ENCODE measurements at regions not wholly inside any gene's neighbourhood (a gene's known extent, or its start where the extent isn't known, plus 50 kb on each side); places are given as distances from the start of the nearest gene placed in this dataset.
A peak's percentile ranks its signal among the peaks of the same experiment; 100 is the strongest.
"Not testable (repeated sequence)": the region's sequence is repeated elsewhere in the genome, so short reads cannot be mapped to it uniquely, and the experiment has no call there.

GRCh38 chr21:6556516-6556915 is 3964.9 kb upstream of the TPTE start:
- not testable (repeated sequence) for DNase-seq (ENCODE audit: low read depth, low spot score)

- DNase-seq (ENCODE audit: low read depth, low spot score), result not testable (repeated sequence)
These were observed 3964.0 kb upstream of the TPTE start for GRCh38 chr21:6557415-6557814.

GRCh38 chr21:6561168-6561567 is 3960.2 kb upstream of the TPTE start:
- DNase-seq (ENCODE audit: low read depth, low spot score), result not testable (repeated sequence)

- not testable (repeated sequence) for DNase-seq (ENCODE audit: low read depth, low spot score)
These were observed 3959.8 kb upstream of the TPTE start for GRCh38 chr21:6561578-6561977.

- not testable (repeated sequence) for DNase-seq (ENCODE audit: low read depth, low spot score)
These were observed 3956.7 kb upstream of the TPTE start for GRCh38 chr21:6564543-6565166.

GRCh38 chr21:6565190-6566094 is 3955.9 kb upstream of the TPTE start:
- DNase-seq (ENCODE audit: low read depth, low spot score), result peak; percentile 1

- DNase-seq (ENCODE audit: low read depth, low spot score), result not testable (repeated sequence)
These were observed 3953.8 kb upstream of the TPTE start for GRCh38 chr21:6567542-6567941.

GRCh38 chr21:6569152-6569551 is 3952.2 kb upstream of the TPTE start:
- DNase-seq (ENCODE audit: low read depth, low spot score), result not testable (repeated sequence)

GRCh38 chr21:6569587-6570392 is 3951.6 kb upstream of the TPTE start:
- not testable (repeated sequence) for DNase-seq (ENCODE audit: low read depth, low spot score)

GRCh38 chr21:6570700-6571368 is 3950.5 kb upstream of the TPTE start:
- DNase-seq (ENCODE audit: low read depth, low spot score), result not testable (repeated sequence)

- not testable (repeated sequence) for DNase-seq (ENCODE audit: low read depth, low spot score)
These were observed 3947.8 kb upstream of the TPTE start for GRCh38 chr21:6573576-6573975.

GRCh38 chr21:6579801-6580200 is 3941.6 kb upstream of the TPTE start:
- DNase-seq (ENCODE audit: low read depth, low spot score), result not testable (repeated sequence)

Measured in brain pericyte (primary cell).